Psoas muscle (tissue), 7 donors: ENCODE measurements at regions not wholly inside any gene's neighbourhood (a gene's known extent, or its start where the extent isn't known, plus 50 kb on each side); places are given as distances from the start of the nearest gene placed in this dataset.
"Not testable (repeated sequence)": the region's sequence is repeated elsewhere in the genome, so short reads cannot be mapped to it uniquely, and the experiment has no call there.

Experiments used
- ATAC-seq, 4 donors: fragments of 200-7000 bp; cut with Tn5 transposase; one replicate each; pipeline ENCODE4 v1.9.1; 2020; ENCODE audit warnings: moderate library complexity in 3 of 4, mild to moderate bottlenecking in 2 of 4
- DNase-seq, 2 donors: peaks; one replicate each; pipeline ENCODE4 v3.0.0-alpha.2; 2020
- H3K27ac ChIP-seq: fragments of 200-600 bp; one replicate; pipeline ENCODE4 v1.8.0; 2022
- H3K27me3 ChIP-seq, 3 donors: fragments of 200-600 bp in 1 of 3; one replicate each; pipeline versions ENCODE4 v1.6.1 to v1.8.0; 2013 to 2022; ENCODE audit warnings: low read length in 2 of 3, mild to moderate bottlenecking in 2 of 3, moderate library complexity in 1 of 3; ENCODE audit not compliant: insufficient read depth in 3 of 3
- H3K36me3 ChIP-seq, 2 donors: fragments of 200-600 bp in 1 of 2; one replicate each; pipeline versions ENCODE4 v1.6.1 to v1.8.0; 2013 to 2022; ENCODE audit warnings: low read depth in 1 of 2, mild to moderate bottlenecking in 1 of 2, moderate library complexity in 1 of 2; ENCODE audit not compliant: insufficient read depth in 1 of 2
- H3K4me1 ChIP-seq: fragments of 200-600 bp; one replicate; pipeline ENCODE4 v1.8.0; 2022
- H3K4me3 ChIP-seq: fragments of 200-600 bp; one replicate; pipeline ENCODE4 v1.8.0; 2022; ENCODE audit warnings: mild to moderate bottlenecking
- H3K9me3 ChIP-seq: fragments of 200-600 bp; one replicate; pipeline ENCODE4 v1.8.0; 2022
- WGBS, 3 donors: extraction: QIAGEN DNeasy Blood & Tissue Kit; methylation state at CpG; one replicate each; pipeline versions ENCODE4 v1.1.6 to v1.1.7; 2013; 5-methylcytosine and 5-hydroxymethylcytosine counted together
- intact Hi-C, 2 donors: fragments of 100-400 bp; cut with DNase I; formaldehyde crosslinking; loops; one replicate each; pipeline versions ENCODE4 v1.11.0 to v1.14.2; 2022
- TF ChIP-seq, protein P1 (sequence below): fragments of 200-600 bp; IDR thresholded peaks from one replicate; pipeline ENCODE4 v1.8.0; 2022; ENCODE audit warnings: antibody characterized with exemption
- donor health status: healthy with polysubstance abuse.
- donor health status: DM: no; HTN: no; CAD: no; lungs with moderate emphysema.
- donor health status: Bipolar disorder and iron deficiency.
- donor health status: healthy.
- donor health status: DM: yes; HTN: yes; CAD: no.
- donor health status: DM: no; HTN: no; CAD: no.
- donor health status: DM: yes; HTN: yes; CAD: no.

DNA sequence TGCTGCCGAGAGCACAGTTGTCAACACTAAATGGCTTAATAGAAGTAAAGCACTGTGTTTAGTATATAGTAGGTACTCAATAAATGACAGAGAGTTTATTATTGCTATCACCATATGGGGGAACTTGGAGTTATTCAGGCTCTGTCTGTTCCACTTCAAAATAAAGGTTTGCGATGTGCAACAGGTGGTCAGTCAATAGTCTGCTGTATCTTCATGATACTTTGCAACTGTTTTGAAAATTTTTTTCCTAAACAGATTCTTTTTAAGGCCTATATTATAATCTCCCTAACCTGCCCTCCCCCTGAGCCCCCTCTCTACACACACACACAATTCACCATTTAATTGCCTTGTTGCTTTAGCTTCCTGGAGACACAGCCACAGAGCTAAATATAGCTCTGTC is 164.7 kb upstream of the NR2F2 start:
- Histone ChIP-seq H3K36me3 (no peaks in the 10 kb centered on the region), H3K9me3 (no peaks in the 10 kb centered on the region), H3K4me1 (peaks cover 14% of the 10 kb centered on the region), H3K4me3 (no peak overlapping the region), H3K27me3 (peaks cover 0 to 5% (median 0%) of the 10 kb centered on the region in 3 donors), H3K27ac (no peak overlapping the region)
- TF ChIP-seq, protein P1, sequence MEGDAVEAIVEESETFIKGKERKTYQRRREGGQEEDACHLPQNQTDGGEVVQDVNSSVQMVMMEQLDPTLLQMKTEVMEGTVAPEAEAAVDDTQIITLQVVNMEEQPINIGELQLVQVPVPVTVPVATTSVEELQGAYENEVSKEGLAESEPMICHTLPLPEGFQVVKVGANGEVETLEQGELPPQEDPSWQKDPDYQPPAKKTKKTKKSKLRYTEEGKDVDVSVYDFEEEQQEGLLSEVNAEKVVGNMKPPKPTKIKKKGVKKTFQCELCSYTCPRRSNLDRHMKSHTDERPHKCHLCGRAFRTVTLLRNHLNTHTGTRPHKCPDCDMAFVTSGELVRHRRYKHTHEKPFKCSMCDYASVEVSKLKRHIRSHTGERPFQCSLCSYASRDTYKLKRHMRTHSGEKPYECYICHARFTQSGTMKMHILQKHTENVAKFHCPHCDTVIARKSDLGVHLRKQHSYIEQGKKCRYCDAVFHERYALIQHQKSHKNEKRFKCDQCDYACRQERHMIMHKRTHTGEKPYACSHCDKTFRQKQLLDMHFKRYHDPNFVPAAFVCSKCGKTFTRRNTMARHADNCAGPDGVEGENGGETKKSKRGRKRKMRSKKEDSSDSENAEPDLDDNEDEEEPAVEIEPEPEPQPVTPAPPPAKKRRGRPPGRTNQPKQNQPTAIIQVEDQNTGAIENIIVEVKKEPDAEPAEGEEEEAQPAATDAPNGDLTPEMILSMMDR: no peak
- intact Hi-C loops: no loop called here
- WGBS, 3 donors: 72 to 86% (median 77%) methylated on average over 2 of the region's 2 CpGs
- DNase-seq: no peak
- ATAC-seq: peak in 1 of 4 donors; percentile 32

DNA sequence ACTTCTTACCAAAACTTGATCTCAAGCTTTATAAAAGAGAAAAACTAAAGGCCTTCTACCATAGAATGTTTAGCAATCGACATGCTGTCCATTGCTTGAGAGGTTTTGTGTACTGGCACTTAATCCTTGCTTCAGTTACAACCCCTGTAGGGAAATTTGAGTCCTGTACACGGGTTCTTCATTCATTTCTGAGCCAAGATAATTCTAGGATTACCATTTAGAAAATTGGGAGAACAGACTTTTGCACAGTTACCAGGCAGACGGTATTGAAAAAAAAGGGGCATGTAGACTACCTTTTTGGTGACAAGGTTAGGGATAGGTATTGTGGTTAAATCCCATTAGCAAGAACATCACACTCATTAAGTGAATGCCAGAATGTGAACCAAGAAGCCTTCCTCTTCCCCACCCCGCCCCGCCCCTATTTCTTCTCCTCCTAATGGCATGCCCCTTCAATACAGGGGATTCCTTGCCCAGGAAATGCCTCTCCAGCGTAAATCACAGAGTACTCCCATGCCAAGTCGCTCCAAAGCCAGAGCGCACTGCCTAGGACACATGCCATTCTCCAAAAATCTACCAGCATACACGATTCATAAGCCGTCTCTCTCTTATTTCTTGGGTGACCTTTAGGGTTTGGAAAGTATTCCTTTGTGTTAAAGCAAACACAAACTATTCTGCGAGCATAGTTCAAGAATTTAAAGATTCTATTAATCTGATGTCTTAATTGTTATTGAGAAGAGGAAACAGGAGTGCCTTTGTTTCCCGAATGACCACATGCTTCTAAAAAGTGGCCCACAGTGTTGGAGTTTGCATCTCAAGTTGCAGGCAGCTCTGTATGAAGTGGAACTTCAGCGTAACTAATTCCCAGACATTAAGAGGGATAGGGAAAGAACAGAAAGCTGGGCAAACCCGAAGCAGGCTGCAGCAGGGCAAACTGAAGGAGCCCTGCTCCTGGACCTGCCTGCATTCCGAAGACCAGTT is 164.0 kb upstream of the NR2F2 start:
- Histone ChIP-seq H3K9me3 (no peaks in the 10 kb centered on the region), H3K36me3 (no peaks in the 10 kb centered on the region), H3K4me3 (no peak overlapping the region), H3K27ac (no peak overlapping the region), H3K4me1 (peaks cover 14% of the 10 kb centered on the region), H3K27me3 (peaks cover 0 to 4% (median 0%) of the 10 kb centered on the region in 3 donors)
- TF ChIP-seq, protein P1: no peak
- intact Hi-C loops: no loop called here
- 28 to 38% (median 32%) methylated on average over 15 of the region's 15 CpGs for WGBS, 3 donors
- peak in 1 of 4 donors; percentile 55 for ATAC-seq
- DNase-seq: no peak

DNA sequence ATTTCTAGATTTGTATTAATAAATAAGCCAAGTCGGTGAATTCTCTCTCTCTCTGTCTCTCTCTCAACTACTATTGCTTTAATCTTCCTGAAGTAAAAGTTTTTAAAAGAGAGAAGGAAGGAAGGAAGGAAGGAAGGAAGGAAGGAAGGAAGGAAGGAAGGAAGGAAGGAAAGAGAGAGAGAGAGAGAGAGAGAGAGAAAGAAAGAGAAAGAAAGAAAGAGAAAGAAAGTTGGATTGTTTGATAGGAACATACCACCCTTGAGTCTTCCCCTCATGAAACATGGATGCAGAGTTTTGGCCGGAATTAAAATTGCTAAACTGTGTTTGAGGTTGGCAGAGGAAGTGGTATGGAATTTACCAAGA is 159.9 kb upstream of the NR2F2 start:
- WGBS, 3 donors: 89 to 94% (median 91%) methylated on average over 2 of the region's 2 CpGs
- H3K36me3 ChIP-seq, ATAC-seq, H3K27me3 ChIP-seq, intact Hi-C loops, DNase-seq, H3K4me3 ChIP-seq, H3K9me3 ChIP-seq, H3K27ac ChIP-seq: not testable (repeated sequence)
- H3K4me1 ChIP-seq: peaks cover 14% of the 10 kb centered on the region

DNA sequence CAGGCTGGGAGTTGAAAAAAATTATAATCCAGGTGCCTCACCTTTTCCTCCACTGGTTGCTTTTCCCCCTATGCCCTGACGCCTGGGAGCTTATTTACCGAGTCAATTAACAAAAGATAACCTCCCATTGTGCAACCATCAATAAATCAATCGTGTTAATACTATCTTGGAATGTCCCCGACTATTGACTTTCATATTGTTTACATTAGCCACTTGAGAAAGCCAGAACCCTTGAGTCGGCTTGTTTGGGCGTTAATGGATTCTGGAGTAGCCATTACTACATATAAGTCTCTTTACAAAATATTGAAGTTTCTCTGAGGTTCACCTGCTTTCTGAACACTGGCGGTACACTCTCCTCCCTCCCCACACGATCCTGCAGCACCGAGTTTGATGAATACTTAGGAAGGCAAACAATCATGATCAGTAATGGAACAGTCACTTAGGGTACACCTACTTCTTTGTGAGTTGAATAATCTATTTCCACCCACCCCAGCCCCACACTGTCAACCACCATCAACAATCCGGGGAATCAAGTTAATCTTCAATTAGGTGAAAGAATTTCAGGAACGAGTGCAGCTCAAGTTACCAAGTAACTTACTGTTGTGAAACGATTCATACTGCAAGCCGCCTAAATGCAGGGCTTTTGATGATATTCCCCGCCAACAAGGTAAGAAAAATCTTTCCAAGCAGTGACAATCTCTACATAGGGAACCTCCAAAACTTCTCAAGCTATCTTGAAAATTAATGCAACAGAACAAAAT is 159.3 kb upstream of the NR2F2 start:
- no peak overlapping the region for H3K27ac ChIP-seq
- TF ChIP-seq, protein P1: no peak
- no peaks in the 10 kb centered on the region for H3K36me3 ChIP-seq
- ATAC-seq (no peak), DNase-seq (no peak)
- intact Hi-C loops: no loop called here
- H3K4me3 ChIP-seq: no peak overlapping the region
- peaks cover 11% of the 10 kb centered on the region for H3K4me1 ChIP-seq
- H3K27me3 ChIP-seq: peaks cover 0 to 4% (median 0%) of the 10 kb centered on the region in 3 donors
- WGBS, 3 donors: 55 to 67% (median 57%) methylated on average over 14 of the region's 14 CpGs
- H3K9me3 ChIP-seq: no peaks in the 10 kb centered on the region

DNA sequence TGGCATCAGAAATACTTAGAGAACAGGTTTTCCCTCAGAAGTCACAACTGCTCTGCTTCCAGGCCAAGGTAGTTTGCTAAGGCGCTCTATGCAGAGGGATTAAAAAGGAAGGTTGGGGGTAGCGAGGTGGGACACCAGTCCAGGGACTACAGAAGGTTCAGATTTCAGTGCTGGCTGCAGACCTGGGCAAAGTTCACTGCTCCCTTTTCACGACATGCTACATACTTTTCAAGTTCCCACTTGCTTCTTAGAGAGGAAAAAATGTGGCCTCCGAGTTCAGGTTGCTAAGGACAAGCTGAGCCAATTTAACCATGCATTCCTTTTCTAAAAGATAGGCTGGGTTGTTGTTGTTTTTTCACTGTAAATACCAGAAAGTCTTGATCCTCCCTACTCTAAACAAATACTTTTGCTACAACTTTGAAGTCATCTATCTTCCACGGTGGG is 158.6 kb upstream of the NR2F2 start:
- ATAC-seq: no peak
- WGBS, 3 donors: 33 to 46% (median 41%) methylated on average over 5 of the region's 5 CpGs
- DNase-seq: no peak
- intact Hi-C loops: no loop called here
- H3K27me3 ChIP-seq: peaks cover 0 to 4% (median 0%) of the 10 kb centered on the region in 3 donors
- H3K9me3 ChIP-seq: no peaks in the 10 kb centered on the region
- peaks cover 4% of the 10 kb centered on the region for H3K4me1 ChIP-seq
- H3K36me3 ChIP-seq: no peaks in the 10 kb centered on the region
- TF ChIP-seq, protein P1: no peak
- no peak overlapping the region for H3K4me3 ChIP-seq
- no peak overlapping the region for H3K27ac ChIP-seq
